Mucosa of gallbladder (tissue), 1 donor: ENCODE measurements at regions not wholly inside any gene's neighbourhood (a gene's known extent, or its start where the extent isn't known, plus 50 kb on each side); places are given as distances from the start of the nearest gene placed in this dataset.
"Not testable (repeated sequence)": the region's sequence is repeated elsewhere in the genome, so short reads cannot be mapped to it uniquely, and the experiment has no call there.

ENCODE experiments used
- DNase-seq: peaks from one replicate; pipeline ENCODE4 v3.0.0-alpha.2; 2020; ENCODE audit warnings: low spot score
- donor health status: DM: no; HTN: no; CAD: no.

DNA sequence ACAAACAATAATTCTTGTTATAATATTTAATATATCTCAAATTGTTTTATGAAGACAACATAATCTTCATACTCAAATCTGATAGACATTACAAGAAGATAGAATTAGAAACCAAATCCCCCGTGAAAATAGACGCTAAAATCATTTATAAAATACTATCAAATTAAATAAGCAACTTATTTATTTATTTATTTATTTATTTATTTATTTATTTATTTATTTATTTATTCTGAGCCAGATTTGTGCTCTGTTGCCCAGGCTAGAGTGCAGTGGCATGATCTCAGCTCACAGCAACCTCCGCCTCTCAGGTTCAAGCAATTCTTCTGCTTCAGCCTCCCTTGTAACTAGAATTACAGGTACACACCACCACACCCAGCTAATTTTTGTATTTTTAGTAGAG, 294.9 kb upstream of the MAGEC2 start:
- DNase-seq = no peak

DNA sequence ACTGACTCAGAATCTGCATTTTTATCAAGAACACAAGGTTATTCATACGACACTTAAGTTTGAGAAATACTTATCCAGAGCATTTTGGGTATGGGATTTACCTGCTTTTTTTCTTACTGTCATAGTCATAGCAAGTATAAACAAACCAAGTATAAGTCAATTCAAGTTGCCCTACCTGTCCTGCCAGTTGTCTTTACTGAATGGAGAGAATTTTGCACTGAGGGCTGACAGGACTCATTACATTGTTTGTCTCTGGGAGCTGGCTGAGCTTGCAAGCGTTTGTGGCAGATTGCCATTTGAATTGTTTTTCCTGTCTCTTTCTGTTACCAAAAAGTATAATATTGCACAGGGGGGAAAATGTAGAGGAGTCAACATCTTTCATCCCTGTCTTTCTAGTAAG, 278.9 kb upstream of the MAGEC2 start:
- DNase-seq = no peak

DNA sequence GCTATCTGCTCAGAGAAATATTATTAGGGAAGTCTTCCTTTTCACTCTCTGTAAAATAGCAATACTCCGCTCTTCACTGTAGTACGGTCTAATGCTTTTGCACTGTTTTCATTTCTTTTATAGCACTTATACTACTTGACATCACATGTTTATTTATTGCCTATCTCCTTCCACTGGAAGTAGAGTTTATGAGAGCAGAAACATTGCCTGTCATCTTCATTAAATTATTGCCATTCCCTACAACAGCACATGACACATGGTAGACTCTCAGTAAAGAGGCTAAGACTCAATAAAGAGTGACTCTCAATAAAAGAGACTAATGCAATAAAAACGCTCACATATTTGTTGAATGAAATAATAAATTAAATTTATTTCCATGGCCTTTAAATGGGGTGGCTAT, 241.3 kb upstream of the MAGEC2 start:
- DNase-seq = no peak

DNA sequence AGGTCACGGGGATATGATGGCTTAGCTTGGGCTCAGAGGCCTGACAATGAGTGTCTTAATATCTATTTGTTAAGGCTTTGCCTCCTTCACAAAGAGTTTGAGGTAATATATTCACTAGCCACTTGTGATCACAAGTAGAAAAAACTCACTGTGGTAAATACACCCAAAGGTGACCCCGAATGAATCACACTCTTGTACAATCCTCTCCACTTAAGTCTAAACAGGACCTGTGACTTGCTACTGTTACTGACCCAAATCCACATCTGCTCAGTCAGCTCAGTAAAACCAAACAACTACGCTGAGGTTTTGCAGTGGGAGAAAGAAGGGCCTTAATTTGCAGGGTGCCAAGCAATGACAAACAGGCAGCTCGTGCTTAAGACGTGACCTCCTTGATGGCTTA, 223.8 kb upstream of the MAGEC2 start:
- no peak for DNase-seq

DNA sequence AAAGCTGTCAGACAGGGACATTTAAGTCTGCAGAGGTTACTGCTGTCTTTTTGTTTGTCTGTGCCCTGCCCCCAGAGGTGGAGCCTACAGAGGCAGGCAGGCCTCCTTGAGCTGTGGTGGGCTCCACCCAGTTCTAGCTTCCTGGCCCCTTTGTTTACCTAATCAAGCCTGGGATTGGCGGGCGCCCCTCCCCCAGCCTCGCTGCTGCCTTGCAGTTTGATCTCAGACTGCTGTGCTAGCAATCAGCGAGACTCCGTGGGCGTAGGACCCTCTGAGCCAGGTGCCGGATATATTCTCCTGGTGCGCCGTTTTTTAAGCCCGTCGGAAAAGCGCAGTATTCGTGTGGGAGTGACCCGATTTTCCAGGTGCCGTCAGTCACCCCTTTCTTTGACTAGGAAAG, 185.9 kb upstream of the MAGEC2 start:
- not testable (repeated sequence) for DNase-seq

DNA sequence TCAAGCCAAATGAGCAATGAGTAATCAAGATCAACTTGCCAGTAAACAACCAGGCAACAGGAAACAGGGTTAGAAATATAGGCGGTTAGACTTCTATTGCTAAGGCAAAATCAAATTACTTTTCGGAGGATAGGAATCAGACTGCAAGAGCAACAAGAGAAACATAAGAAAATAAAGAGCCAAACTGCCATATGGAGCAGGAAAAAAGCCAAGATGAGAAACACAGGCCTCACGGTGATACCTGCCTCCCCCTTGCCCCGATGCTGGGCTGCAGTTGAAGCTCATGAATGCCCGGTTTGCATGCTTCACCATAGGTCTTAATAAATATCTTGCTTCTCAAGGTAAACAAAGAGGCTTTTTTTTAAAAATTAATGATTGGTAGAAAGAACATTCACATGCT, 158.4 kb upstream of the MAGEC2 start:
- no peak for DNase-seq

DNA sequence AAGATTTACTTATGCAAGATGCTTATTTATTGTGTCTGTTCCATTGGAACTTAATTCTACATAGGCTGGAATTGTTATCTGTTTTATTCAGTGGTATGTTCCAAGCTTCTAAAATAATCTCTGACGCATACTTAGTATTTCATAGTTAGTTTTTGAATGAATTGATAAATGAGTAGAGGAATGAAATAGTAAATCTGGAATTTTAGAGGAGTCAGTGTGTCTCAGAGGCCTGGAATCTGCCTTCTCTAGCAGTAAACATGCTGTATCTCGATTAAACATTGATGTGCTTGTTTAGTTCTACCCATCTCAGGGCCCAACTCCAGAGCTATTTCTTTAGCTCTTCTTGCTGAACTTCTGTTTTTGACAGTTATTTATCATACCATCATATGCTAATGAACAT, 154.2 kb upstream of the MAGEC2 start:
- no peak for DNase-seq

DNA sequence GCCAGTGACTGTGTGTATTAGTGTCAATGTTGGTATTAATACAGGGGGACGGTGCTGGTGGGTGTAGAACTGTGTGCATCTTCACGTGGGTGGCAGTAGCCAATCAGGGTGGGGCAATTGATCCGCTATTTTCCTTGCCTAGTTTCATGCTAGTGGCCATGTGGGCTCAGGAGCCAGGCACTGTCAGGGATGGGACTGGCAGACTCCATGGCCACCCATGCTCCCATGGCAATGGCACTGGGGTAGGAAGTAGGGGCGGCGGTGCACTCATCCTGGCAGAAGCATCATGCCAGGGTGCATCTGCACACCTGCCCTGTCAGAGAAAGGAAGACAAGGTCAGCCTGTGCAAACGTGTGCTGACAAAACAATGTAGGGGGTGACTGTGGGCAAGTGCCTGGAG, 122.1 kb upstream of the MAGEC2 start:
- DNase-seq = no peak

DNA sequence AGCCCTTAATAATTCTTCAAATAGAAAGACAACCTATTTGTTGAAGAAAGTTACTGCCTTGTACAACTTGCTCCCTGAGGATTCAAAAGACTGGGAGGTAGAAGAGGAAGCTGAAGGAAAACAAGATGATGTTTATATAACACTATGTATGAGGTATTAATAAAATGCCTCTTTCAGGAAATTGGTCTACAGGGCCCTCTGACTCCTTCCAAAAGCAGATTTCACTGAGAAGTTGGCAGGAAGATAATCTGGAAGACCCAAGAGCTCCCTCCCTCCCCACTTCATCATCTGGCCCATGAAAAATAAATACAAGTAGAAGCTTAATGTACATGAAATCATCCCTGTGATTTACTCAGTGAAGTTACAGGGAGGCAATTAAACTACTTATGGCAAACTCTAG, 107.5 kb upstream of the MAGEC2 start:
- DNase-seq = no peak

DNA sequence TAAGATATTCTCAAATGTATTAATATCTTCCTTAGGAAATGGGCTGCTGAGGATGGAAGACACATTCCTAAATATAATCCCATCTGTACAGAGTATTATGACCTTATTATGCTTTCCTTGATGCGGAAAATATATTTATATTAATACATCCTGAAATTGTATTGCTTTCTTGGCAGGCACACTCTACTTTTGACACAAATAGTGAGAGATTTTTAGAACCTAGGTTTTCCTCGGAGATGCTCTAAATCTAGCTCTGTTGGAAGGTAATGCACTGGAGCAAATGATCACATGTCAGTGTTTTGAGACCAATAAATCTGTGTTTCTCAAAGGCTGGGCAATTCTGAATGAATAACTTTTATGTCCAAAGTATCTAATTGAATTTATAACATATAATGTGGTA, 94.3 kb upstream of the MAGEC2 start:
- no peak for DNase-seq

DNA sequence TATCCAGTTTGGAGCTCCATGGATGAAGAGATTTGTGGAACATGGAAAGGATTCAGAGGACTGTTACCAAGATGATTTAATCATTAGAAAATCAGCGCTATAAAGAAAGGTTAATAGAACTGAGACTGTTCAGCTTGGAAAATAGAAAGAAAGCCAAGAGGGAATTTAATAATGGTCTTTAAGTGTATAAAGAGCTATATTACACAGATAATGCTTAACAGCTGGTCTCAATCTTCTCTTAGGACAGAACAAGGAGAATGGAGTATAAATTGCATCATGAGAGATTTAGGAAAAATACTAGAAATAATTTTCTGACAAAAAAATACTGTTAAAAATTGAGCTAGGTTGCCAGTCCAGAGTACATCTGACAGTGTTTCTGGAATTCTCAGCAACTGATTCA, 91.3 kb upstream of the MAGEC2 start:
- DNase-seq = no peak

DNA sequence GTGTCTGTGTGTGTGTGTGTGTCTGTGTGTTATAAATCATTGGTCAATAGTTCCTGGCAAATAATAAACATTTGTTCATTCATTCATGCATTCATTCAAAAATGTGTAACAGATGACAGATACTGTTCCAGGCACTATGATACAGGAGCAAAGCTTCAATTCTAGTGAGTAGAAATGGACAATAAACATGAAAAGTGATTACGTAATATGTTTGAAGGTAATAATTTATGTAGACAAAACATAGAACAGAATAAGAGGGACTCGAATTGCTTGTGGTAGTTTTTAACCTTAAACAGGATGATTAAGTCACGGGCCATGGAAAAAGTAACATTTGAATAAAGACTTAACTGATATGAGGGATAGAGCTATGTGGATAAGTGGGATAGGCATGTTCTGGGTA, 90.1 kb upstream of the MAGEC2 start:
- DNase-seq = no peak

DNA sequence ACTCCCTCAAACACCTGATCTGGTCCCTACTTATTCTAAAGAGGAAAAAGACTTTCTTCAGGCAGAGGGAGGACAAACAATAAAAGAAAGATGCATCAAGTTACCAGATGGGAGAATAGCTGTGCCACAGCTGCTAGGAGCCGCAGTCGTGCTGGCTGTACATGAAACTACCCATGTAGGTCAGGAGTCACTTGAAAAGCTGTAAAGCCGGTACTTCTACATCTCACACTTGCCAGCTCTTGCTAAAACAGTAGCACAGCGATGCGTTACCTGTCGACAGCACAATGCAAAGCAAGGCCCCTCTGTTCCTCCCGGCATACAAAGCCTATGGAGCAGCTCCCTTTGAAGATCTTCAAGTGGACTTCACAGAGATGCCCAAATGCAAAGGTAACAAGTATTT, 65.1 kb upstream of the MAGEC2 start:
- DNase-seq = not testable (repeated sequence)

DNA sequence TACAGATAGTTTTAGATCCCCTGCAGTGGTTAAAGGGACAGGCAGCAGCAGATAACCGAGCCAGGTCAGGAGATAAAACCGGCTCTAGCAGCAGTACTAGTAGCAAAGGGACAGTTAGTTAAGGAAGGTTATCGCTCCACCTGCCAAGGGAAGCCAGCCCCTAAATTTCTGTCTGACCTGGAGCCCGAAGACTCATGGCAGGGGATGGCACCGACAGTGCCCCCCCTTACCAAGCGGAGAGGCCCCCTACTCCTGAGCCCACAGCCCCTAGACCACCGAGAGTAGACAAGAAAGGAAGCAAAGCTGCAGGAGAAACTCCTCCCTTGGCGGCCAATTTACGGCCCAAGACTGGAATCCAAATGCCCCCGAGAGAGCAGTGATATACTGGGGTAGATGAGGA, 61.3 kb upstream of the MAGEC2 start:
- no peak for DNase-seq

DNA sequence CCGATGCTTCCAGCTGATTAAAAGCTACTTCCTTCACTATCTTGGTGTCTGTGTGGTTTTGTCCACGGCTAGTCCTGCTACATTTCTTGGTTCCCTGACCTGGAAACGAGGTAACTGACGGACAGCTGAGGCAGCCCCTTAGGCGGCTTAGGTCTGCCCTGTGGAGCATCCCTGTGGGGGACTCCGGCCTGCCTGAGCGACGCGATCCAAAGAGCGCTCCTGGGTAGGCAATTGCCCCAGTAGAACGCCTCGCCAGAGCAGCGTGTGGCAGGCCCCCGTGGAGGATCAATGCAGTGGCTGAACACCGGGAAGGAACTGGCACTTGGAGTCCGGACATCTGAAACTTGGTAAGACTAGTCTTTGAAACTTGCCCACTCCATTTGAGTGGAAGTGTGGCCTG, 60.5 kb upstream of the MAGEC2 start:
- not testable (repeated sequence) for DNase-seq

DNA sequence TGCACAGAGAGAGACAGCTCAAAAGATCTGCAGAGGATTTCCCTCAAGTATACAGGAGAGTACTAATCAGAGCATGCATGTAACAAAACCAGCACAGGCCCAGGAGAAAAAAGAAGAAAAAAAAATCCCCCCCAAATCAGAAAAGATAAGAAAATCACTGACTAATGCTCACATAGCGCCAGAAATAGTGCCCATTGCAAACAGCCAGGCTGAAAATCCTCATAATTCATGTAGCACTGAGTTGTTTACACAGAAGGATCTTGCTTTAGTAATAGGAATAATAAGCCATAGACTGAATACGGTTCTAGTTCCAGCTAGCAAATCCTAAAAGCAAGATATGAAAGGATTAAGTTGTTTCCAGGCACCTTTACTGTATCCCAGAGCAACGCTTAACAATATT, 51.8 kb upstream of the MAGEC2 start:
- DNase-seq = no peak
